Spinal cord (tissue), 9 donors: ENCODE measurements at regions not wholly inside any gene's neighbourhood (a gene's known extent, or its start where the extent isn't known, plus 50 kb on each side); places are given as distances from the start of the nearest gene placed in this dataset.
"Not testable (repeated sequence)": the region's sequence is repeated elsewhere in the genome, so short reads cannot be mapped to it uniquely, and the experiment has no call there.

Experiments
- DNase-seq, 6 donors: peaks; one replicate each; pipeline versions ENCODE4 v3.0.0 to v3.0.0-alpha.2; 2013 to 2015; ENCODE audit warnings: low spot score in 6 of 6, low read depth in 4 of 6
- H3K27ac ChIP-seq: one replicate; pipeline ENCODE4 v1.5.1; 2013; ENCODE audit warnings: low read depth, low read length, control low read depth
- H3K27me3 ChIP-seq: one replicate; pipeline ENCODE4 v1.6.1; 2013; ENCODE audit warnings: low read length; ENCODE audit not compliant: control insufficient read depth, insufficient read depth
- H3K36me3 ChIP-seq: one replicate; pipeline ENCODE4 v1.6.1; 2013; ENCODE audit warnings: low read length; ENCODE audit not compliant: control insufficient read depth, insufficient read depth
- H3K4me1 ChIP-seq: one replicate; pipeline ENCODE4 v1.6.1; 2013; ENCODE audit warnings: low read length; ENCODE audit not compliant: control insufficient read depth, insufficient read depth
- H3K4me3 ChIP-seq: one replicate; pipeline ENCODE4 v1.5.1; 2013; ENCODE audit warnings: low read depth, low read length, control low read depth
- H3K9me3 ChIP-seq: one replicate; pipeline ENCODE4 v1.6.1; 2013; ENCODE audit warnings: low read length; ENCODE audit not compliant: control insufficient read depth, insufficient read depth
- WGBS: methylation state at CpG from one replicate; pipeline ENCODE4 v1.1.5; 2013; ENCODE audit warnings: missing lambda C conversion rate; ENCODE audit not compliant: insufficient coverage; 5-methylcytosine and 5-hydroxymethylcytosine counted together
- donor health status: healthy.

DNA sequence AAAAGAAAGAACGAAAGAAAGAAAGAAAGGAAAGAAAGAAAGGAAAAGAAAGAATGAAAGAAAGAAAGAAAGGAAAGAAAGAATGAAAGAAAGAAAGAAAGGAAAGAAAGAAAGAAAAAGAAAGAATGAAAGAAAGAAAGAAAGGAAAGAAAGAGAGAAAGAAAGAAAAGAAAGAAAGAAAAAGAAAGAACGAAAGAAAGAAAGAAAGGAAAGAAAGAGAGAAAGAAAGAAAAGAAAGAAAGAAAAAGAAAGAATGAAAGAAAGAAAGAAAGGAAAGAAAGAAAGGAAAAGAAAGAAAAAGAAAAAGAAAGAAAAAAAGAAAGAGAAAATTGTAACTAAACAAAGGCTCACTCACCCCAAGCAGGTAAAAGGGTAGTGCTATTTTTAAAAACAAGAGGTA is 160.7 kb upstream of the TRPM3 start:
- not testable (repeated sequence) for H3K4me3 ChIP-seq, H3K27ac ChIP-seq, H3K27me3 ChIP-seq, H3K4me1 ChIP-seq, H3K36me3 ChIP-seq, H3K9me3 ChIP-seq, DNase-seq
- WGBS = 100% methylated on average over 1 of the region's 2 CpGs

DNA sequence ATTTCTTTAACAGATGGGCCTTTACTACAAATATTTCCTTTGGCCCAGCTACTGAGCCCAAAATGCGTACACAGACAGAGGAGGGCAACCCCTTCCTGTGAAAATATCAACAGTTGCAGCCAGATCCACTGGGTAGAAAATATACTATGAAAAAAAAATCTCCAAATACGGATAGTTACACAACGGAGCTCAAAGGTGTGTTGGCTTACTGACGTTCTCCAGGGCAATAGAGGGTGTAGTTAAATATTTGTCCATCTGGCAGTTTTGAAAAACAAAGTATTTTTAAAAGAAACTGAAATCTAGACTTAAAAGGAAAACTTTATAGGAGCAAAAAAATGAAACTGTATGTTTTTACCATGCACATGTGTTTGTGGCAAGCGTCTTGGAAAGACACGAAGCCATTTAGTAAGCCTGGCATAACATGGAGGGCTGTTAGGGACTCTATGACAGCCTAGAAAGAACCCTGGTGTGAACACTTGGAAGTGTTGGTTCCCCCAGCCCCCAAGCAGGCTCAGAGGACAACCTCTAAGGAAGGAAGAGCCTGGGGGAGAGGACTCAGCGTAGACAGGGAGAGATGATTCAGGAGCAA is 157.8 kb upstream of the TRPM3 start:
- DNase-seq = peak in 1 of 6 donors; percentile 52

DNA sequence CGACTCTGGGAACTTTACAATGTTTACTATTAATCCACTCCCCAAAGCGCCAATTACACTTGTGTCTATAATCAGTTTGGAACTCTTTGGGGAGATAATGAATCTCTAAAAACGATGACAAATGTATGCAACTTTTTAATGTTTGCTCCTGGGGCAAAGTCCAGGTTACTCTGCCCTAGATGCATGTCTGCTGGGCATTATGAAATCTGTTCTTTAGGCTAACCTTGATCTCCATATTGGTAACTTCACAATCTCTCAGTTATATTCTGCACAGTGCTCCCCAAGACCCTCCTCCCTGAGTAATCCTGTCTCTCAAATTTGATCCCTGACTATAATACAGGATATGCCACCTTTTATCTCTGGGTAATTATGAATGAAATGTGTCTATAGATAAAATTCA is 152.2 kb upstream of the TRPM3 start:
- no peaks in the 10 kb centered on the region for H3K27me3 ChIP-seq
- WGBS = no CpG with 5 or more reads among the region's 3 CpGs
- no peaks in the 10 kb centered on the region for H3K36me3 ChIP-seq
- DNase-seq = no peak
- H3K4me3 ChIP-seq = no peak overlapping the region
- H3K27ac ChIP-seq = no peak overlapping the region
- no peaks in the 10 kb centered on the region for H3K4me1 ChIP-seq
- H3K9me3 ChIP-seq = no peaks in the 10 kb centered on the region

More for the DNA sequence above, 157.8 kb upstream of the TRPM3 start:
- Histone ChIP-seq H3K36me3 (no peaks in the 10 kb centered on the region), H3K4me3 (no peak overlapping the region), H3K27ac (no peak overlapping the region), H3K9me3 (no peaks in the 10 kb centered on the region), H3K27me3 (no peaks in the 10 kb centered on the region), H3K4me1 (no peaks in the 10 kb centered on the region)
- 93% methylated on average over 3 of the region's 7 CpGs for WGBS

- no peaks in the 10 kb centered on the region for H3K36me3 ChIP-seq
- WGBS = 33% methylated on average over 1 of the region's 5 CpGs
- no peaks in the 10 kb centered on the region for H3K9me3 ChIP-seq
- DNase-seq = no peak
- H3K4me1 ChIP-seq = no peaks in the 10 kb centered on the region
- H3K4me3 ChIP-seq = no peak overlapping the region
- no peak overlapping the region for H3K27ac ChIP-seq
- no peaks in the 10 kb centered on the region for H3K27me3 ChIP-seq
Measured at GRCh38 chr9:71271602-71272001, 150.2 kb upstream of the TRPM3 start.

DNA sequence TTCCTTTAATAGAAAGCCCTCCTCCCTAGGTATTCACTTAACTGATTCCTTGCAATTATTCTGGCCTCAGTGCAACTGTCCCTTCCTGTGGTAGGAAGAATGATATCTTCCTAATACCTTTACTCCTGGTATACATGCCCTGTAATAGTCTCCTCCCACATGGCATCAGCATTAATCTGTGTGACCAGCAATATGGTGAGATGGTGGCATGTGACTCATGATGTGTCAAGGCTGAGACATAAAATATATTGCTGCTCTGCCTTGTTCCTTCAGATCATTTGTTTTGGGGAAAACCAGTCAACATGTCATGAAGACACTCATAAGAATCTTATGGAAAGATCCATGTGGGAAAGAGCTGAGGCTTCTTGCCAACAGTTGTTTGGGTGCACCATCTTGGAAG is 149.1 kb upstream of the TRPM3 start:
- H3K27me3 ChIP-seq = no peaks in the 10 kb centered on the region
- no peaks in the 10 kb centered on the region for H3K36me3 ChIP-seq
- no peak for DNase-seq
- H3K4me1 ChIP-seq = no peaks in the 10 kb centered on the region
- no peaks in the 10 kb centered on the region for H3K9me3 ChIP-seq
- no peak overlapping the region for H3K4me3 ChIP-seq
- no peak overlapping the region for H3K27ac ChIP-seq

DNA sequence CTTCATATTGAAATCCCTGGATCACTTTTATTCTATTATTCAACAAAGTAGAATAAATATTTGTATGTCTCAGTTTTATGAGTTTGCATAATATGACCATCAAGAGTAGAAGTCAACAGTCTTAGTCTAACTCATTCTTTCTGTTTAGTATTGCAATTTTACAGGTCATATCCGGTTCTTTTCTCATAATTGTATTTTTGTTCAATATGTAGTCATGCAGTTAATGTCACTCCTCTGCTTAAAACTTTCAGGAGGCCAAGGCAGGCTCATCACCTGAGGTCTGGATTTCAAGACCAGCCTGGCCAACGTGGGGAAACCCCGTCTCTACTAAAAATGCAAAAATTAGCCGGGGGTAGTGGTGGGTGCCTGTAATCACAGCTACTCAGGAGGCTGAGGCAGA is 148.4 kb upstream of the TRPM3 start:
- 92% methylated on average over 3 of the region's 4 CpGs for WGBS
- no peak overlapping the region for H3K27ac ChIP-seq

GRCh38 chr9:71268871-71269635 is 147.6 kb upstream of the TRPM3 start:
- Histone ChIP-seq H3K27ac (no peak overlapping the region), H3K36me3 (no peaks in the 10 kb centered on the region), H3K4me3 (no peak overlapping the region), H3K4me1 (no peaks in the 10 kb centered on the region), H3K27me3 (no peaks in the 10 kb centered on the region), H3K9me3 (no peaks in the 10 kb centered on the region)
- 0% methylated on average over 1 of the region's 5 CpGs for WGBS
- peak in 1 of 6 donors; percentile 20 for DNase-seq

More for the DNA sequence above, 148.4 kb upstream of the TRPM3 start:
- DNase-seq = no peak
- Histone ChIP-seq H3K27me3 (no peaks in the 10 kb centered on the region), H3K9me3 (no peaks in the 10 kb centered on the region), H3K4me3 (no peak overlapping the region), H3K36me3 (no peaks in the 10 kb centered on the region), H3K4me1 (no peaks in the 10 kb centered on the region)

DNA sequence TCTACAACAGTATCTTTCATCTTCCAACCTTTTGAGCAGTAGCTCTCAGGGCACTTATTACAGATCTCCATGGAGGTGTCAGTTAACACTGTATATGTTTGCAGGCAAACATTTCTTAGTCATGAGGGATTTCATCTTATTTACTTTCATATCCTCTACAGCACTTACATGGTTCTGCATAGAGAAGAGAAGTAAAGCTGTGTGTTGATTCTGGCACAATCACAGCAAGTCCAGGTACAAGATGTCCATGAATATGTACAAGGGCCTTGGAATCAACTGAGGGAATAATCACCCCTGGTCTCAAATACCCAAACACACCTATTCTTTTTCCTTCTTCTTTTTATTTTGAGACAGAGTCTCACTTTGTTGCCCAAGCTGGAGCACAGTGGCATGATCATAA is 142.0 kb upstream of the TRPM3 start:
- H3K4me1 ChIP-seq = no peaks in the 10 kb centered on the region
- H3K4me3 ChIP-seq = no peak overlapping the region
- no peaks in the 10 kb centered on the region for H3K9me3 ChIP-seq
- H3K27me3 ChIP-seq = no peaks in the 10 kb centered on the region
- DNase-seq = no peak
- no peak overlapping the region for H3K27ac ChIP-seq
- no peaks in the 10 kb centered on the region for H3K36me3 ChIP-seq

DNA sequence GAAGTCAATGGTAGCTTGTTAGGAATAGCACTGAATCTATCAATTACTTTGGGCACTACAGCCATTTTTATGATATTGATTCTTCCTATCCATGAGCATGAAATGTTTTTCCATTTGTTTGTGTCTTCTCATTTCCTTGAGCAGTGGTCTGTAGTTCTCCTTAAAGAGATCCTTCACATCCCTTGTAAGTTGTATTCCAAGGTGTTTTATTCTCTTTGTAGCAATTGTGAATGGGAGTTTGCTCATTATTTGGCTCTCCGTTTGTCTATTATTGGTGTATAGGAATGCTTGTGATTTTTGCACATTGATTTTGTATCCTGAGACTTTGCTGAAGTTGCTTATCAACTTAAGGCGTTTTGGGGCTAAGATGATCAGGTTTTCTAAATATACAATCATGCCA is 139.0 kb upstream of the TRPM3 start:
- not testable (repeated sequence) for H3K27me3 ChIP-seq, H3K27ac ChIP-seq, H3K4me1 ChIP-seq, DNase-seq, H3K36me3 ChIP-seq, H3K9me3 ChIP-seq, H3K4me3 ChIP-seq
- 100% methylated on average over 1 of the region's 2 CpGs for WGBS

DNA sequence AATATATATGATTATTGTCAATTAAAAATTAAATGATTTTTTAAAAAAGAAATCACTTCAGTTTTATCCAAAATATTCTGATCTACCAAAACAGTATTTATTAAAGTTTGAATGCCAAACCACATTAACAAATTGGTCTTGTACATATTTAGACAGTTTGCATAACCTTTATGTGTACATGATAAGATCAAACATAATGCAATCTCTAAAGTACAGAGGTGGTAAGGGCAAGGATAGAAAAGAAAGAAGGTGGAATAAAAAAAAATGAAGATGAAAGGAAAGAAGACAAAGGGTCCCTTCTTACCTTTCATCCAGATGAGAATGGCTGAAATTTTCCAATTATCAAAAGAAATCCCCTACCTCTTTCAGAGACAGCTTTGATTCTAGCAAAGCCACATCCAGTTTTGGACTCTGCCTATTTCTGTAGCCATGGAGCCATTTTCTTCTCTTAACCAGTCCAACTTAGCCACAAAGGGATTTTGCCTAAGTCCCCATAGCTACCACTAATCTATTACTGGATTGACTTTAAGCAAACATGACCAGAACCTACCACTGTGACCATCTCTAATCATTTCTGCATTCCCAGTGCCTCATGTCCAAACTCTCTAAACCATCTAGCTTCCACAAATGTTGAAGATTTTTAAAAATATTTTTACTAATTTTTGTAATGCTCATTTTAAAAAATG is 133.3 kb upstream of the TRPM3 start:
- H3K27ac ChIP-seq = no peak overlapping the region
- no peaks in the 10 kb centered on the region for H3K4me1 ChIP-seq
- H3K27me3 ChIP-seq = no peaks in the 10 kb centered on the region
- H3K9me3 ChIP-seq = no peaks in the 10 kb centered on the region
- no peak overlapping the region for H3K4me3 ChIP-seq
- no peak for DNase-seq
- no peaks in the 10 kb centered on the region for H3K36me3 ChIP-seq
